GM12865 (cell line): ENCODE measurements at regions not wholly inside any gene's neighbourhood (a gene's known extent, or its start where the extent isn't known, plus 50 kb on each side); places are given as distances from the start of the nearest gene placed in this dataset.
A peak's percentile ranks its signal among the peaks of the same experiment; 100 is the strongest.

Experiments
- DNase-seq: peaks from one replicate; pipeline ENCODE4 v3.0.0; 2010; ENCODE audit warnings: low read depth
- H3K4me3 ChIP-seq: 2 replicates; pipeline ENCODE4 v1.5.1; 2011; ENCODE audit warnings: mild to moderate bottlenecking, low read depth, low read length, control low read depth
- TF ChIP-seq, protein P1 (sequence below): IDR thresholded peaks from 2 replicates; pipeline ENCODE4 v1.5.1; 2011; ENCODE audit warnings: low read length, control low read depth, low read depth, inconsistent platforms; ENCODE audit not compliant: insufficient read depth; ENCODE audit errors: missing control alignments

DNA sequence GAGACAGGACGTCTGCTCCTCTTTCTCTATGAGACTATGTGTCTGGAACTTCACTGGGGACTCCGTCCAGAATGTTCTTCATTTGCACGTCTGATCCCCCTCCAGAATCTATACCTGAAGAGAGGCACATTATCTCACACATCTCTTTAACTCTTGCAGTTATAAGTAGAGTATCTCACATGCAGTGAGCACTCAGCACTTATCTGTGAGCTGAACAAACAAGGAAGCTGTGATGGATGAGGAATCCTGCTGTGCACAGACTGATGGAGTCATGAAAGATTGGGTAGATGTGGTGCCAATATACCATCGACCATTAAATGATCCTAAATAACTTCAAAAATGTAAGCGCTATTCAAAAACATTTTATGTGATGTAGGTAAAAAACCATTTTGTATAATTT lies 888.3 kb upstream of the CELF4 start:
- TF ChIP-seq, protein P1, sequence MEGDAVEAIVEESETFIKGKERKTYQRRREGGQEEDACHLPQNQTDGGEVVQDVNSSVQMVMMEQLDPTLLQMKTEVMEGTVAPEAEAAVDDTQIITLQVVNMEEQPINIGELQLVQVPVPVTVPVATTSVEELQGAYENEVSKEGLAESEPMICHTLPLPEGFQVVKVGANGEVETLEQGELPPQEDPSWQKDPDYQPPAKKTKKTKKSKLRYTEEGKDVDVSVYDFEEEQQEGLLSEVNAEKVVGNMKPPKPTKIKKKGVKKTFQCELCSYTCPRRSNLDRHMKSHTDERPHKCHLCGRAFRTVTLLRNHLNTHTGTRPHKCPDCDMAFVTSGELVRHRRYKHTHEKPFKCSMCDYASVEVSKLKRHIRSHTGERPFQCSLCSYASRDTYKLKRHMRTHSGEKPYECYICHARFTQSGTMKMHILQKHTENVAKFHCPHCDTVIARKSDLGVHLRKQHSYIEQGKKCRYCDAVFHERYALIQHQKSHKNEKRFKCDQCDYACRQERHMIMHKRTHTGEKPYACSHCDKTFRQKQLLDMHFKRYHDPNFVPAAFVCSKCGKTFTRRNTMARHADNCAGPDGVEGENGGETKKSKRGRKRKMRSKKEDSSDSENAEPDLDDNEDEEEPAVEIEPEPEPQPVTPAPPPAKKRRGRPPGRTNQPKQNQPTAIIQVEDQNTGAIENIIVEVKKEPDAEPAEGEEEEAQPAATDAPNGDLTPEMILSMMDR, result no peak
- no peak overlapping the region for H3K4me3 ChIP-seq
- no peak for DNase-seq

DNA sequence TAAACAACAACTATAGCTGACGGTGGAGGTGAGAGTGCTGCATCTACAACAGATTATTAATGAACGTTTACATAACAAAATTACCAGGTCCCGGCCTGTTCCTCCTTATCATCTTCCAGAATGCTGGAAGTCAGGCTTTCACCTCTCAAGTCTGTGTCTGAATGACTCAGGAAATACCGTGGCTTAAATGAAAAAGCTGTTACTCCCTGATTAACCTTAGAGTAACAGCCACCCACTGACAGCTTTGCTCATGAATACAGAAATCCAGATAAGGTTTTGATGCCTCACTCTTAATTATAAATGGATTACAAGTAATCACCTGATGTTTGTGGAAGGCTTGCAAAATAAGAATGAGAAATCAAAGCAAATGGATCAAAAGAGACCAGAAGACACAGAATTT lies 885.3 kb upstream of the CELF4 start:
- TF ChIP-seq, protein P1, result no peak
- DNase-seq, result no peak
- no peak overlapping the region for H3K4me3 ChIP-seq

DNA sequence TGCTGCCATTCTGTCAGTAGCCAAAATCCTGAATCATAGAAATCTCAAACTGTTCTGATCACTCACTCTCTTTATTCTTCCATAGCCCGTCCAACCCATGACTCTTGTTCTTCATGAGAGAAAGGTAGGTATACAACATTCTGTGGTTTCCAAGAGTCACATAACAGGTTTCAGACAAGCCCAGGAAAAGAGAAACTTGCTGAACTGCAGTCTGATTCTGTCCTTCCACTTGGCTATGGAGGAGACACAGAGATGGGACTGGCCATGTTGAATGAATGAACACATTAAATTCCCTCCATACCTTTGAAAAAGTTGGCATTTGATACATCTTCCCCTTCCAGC lies 880.2 kb upstream of the CELF4 start:
- TF ChIP-seq, protein P1, result no peak
- no peak for DNase-seq

DNA sequence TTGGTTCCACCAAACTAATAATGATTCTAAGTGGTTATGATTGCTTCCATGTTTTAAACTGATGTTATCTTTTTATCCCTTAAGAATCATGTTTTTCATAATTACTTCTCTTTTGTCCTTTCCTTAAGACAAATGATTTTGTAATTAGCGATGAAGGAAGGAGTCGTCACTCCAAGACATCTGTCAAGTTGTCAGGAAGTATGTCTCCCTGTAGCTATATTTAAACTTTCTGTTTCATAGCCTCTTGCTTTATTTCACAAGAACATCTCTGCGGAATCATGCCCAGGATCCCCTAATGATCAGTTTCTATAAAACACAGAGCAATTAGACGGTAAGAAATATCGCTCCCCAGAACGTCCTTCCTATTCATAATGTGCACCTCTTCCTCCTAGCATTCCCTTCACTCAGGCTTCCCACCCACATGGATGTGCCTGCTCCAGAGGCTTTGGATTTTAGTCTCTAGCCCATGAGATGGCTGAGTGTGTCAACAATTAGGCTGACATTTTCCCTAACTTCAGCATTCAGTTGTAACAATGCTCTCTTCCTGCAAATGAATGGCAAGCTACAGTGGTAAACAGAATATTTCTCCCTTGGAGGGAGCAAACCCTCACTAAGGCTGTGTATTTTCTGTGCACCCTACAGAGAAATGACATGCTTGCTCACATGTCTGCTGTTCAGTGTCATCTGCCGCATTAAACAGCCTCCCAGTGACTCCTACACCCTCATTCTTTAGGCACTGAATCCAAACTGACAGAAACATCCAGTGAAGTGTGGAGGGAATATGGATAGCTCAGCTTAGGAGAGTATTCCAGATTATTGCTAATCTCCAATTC lies 879.6 kb upstream of the CELF4 start:
- TF ChIP-seq, protein P1, result no peak
- no peak overlapping the region for H3K4me3 ChIP-seq
- no peak for DNase-seq

More for the DNA sequence above, 880.2 kb upstream of the CELF4 start:
- H3K4me3 ChIP-seq, result no peak overlapping the region

DNA sequence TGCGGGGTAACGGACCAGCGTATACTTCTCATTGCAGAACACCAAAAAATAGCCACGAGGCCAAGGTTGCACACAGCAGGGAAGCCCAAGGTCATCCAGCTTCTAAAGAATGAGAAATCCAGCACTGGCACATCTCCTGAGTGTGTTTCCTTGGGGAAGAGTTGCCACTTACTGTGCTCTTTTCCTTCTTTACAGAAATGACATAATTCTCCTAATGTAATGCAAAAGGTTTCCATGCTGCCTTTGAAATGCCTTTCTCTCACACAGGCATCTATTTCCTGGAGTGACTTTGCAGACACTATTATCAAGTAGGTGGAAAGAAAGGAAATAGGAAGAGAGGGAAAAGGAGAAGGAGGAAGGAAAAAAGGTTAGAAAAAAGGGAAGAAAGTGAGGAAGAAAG lies 862.1 kb upstream of the CELF4 start:
- no peak overlapping the region for H3K4me3 ChIP-seq
- DNase-seq, result no peak
- TF ChIP-seq, protein P1, result no peak

DNA sequence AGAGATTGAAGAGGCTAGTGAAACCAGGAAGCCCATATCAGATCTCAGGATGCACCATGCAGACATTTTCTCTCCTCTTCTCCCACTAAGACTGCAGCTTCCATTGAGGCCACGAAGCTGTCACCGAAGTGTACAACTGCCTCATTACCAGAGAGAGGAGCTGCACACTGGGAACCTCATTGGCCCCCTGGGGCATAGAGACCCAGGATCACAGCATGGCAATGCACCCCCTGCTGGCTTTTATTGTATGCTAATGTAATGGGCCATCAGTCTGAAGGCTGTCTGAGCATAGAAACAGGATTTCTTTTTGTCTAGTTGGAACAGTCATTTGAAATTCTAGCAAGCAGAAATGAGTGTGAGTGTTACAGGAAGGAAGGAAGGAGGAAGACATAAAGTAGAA lies 861.6 kb upstream of the CELF4 start:
- H3K4me3 ChIP-seq, result no peak overlapping the region
- TF ChIP-seq, protein P1, result peak; percentile 18
- peak; percentile 30 for DNase-seq
